PC-9 (cell line): ENCODE measurements at regions not wholly inside any gene's neighbourhood (a gene's known extent, or its start where the extent isn't known, plus 50 kb on each side); places are given as distances from the start of the nearest gene placed in this dataset.

Source experiments
- EZH2 ChIP-seq: fragments of 200-600 bp; sonication (generic); IDR thresholded peaks from 2 replicates; pipeline ENCODE4 v1.8.0; 2017; ENCODE audit warnings: antibody characterized with exemption, low read depth
- TF ChIP-seq, protein P1 (sequence below): fragments of 200-600 bp; sonication (generic); conservative IDR thresholded peaks from 2 replicates; pipeline ENCODE4 v1.6.1; 2017; ENCODE audit warnings: mixed run types, antibody characterized with exemption, mild to moderate bottlenecking, moderate library complexity

GRCh38 chr3:161598639-161599038, 102.0 kb downstream of the OTOL1 start:
- TF ChIP-seq, protein P1, sequence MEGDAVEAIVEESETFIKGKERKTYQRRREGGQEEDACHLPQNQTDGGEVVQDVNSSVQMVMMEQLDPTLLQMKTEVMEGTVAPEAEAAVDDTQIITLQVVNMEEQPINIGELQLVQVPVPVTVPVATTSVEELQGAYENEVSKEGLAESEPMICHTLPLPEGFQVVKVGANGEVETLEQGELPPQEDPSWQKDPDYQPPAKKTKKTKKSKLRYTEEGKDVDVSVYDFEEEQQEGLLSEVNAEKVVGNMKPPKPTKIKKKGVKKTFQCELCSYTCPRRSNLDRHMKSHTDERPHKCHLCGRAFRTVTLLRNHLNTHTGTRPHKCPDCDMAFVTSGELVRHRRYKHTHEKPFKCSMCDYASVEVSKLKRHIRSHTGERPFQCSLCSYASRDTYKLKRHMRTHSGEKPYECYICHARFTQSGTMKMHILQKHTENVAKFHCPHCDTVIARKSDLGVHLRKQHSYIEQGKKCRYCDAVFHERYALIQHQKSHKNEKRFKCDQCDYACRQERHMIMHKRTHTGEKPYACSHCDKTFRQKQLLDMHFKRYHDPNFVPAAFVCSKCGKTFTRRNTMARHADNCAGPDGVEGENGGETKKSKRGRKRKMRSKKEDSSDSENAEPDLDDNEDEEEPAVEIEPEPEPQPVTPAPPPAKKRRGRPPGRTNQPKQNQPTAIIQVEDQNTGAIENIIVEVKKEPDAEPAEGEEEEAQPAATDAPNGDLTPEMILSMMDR: no peak
- no peak for TF ChIP-seq EZH2
